Left forelimb (tissue), 1 donor: ENCODE measurements at regions not wholly inside any gene's neighbourhood (a gene's known extent, or its start where the extent isn't known, plus 50 kb on each side); places are given as distances from the start of the nearest gene placed in this dataset.
"Not testable (repeated sequence)": the region's sequence is repeated elsewhere in the genome, so short reads cannot be mapped to it uniquely, and the experiment has no call there.

Experiments used
- DNase-seq: peaks from one replicate; pipeline ENCODE4 v3.0.0-alpha.2; 2018; ENCODE audit warnings: low spot score

- DNase-seq, result no peak
These were observed 137.8 kb upstream of the RAB4A start for GRCh38 chr1:229133151-229133550.

GRCh38 chr1:229133811-229134210 lies 137.1 kb upstream of the RAB4A start:
- no peak for DNase-seq

DNA sequence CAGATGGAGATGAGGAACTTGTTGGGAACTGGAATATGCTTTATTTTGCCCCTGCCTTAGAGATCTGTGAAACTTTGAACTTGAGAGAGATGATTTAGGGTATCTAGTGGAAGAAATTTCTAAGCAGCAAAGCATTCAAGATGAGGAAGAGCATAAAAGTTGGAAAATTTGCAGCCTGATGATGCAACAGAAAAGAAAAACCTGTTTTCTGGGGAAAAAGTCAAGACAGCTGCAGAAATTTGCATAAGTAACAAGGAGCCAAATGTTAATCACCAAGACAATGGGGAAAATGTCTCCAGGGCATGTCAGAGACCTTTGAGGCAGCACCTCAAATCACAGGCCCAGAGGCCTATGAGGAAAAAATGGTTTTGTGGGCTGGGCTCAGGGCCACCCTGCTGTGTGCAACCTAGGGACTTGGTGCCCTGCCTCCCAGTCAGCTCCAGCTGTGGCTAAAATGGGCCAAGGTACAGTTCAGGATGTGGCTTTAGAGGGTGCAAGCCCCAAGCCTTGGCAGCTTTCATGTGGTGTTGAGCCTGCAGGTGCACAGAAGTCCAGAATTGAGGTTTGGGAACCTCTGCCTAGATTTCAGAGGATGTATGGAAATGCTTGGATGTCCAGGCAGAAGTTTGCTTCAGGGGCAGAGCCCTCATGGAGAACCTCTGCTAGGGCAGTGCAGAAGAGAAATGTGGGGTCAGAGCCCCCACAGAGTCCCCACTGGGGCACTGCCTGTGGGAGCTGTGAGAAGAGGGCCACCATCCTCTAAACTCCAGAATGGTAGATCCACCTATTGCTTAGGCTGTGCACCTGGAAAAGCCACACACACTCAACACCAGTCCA lies 136.3 kb upstream of the RAB4A start:
- DNase-seq, result not testable (repeated sequence)

GRCh38 chr1:229135773-229136172 lies 135.1 kb upstream of the RAB4A start:
- DNase-seq, result no peak

- no peak for DNase-seq
These were observed 134.1 kb upstream of the RAB4A start for GRCh38 chr1:229136822-229137221.

DNA sequence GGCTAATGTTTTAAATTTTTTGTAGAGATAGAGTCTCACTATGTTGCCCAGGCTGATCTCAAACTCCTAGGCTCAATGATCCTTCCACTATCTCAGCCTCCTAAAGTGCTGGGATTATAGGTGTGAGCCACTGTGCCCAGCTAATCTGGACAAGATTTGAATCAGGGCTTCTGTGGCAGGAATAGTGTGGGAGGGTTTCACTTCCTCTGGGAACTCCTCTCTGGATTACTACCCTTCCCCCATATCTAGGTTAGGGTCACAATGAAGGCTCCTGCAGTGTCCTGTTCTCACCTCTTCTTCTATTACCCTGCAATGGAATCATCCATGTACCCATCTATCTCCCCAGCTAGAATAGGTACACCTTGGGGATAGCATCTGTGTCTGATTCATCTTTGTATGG lies 133.6 kb upstream of the RAB4A start:
- no peak for DNase-seq

DNA sequence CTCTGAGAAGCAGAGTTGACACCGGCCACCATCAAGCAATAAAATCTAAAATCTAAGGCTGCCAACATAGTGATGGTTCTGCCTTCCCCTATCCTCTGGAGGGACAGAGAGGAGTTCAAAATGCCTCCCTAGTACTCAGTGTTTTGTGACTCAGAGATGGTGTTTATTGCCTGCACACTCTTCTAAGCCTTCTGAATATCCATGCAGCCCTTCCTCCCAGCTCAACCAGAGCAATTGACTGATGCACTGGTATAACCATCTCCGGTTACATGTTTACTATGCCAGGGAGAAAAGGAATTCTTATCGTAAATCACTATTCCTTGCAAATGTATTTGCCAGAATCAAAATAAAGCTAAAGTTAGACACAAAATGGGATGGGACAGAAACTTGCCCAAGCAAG lies 132.9 kb upstream of the RAB4A start:
- DNase-seq, result no peak

DNA sequence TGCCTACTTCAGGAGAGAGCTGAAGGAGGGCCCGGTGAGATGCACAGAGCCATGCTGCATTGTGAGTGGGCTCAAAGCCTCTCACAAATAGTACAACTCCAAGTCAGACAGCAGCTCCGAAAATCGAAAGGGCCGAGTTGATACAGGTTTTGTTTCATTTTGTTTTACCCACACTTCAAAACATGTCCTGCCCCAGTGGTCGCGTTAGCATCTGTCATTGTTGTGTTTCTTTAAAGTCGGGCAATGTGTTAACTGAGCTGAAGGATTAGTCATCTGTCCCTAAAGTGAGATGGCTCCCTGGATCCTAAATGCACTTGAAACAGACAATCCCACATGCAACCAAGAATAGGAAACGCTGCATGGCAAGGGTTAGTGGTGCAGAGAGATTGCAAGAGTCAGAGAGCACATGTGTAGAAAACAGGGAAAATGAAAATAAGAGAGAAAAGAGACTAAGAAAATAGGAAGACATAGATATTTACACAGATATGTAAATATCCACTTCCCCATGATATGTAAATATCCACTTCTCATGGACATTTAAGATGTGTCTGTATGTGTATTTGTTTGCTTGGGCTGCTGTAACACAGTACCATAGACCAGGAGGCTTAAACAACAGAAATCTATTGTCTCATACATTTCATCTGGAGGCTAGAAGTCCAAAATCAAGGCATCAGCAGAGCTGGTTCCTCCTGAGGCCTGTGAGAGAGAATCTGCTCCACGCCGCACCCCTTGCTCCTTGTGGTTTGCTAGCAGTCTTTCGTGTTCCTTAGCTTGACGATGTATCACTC lies 131.4 kb upstream of the RAB4A start:
- no peak for DNase-seq

GRCh38 chr1:229140119-229140396 lies 130.9 kb upstream of the RAB4A start:
- no peak for DNase-seq

- DNase-seq, result no peak
These were observed 129.6 kb upstream of the RAB4A start for GRCh38 chr1:229141271-229141670.

DNA sequence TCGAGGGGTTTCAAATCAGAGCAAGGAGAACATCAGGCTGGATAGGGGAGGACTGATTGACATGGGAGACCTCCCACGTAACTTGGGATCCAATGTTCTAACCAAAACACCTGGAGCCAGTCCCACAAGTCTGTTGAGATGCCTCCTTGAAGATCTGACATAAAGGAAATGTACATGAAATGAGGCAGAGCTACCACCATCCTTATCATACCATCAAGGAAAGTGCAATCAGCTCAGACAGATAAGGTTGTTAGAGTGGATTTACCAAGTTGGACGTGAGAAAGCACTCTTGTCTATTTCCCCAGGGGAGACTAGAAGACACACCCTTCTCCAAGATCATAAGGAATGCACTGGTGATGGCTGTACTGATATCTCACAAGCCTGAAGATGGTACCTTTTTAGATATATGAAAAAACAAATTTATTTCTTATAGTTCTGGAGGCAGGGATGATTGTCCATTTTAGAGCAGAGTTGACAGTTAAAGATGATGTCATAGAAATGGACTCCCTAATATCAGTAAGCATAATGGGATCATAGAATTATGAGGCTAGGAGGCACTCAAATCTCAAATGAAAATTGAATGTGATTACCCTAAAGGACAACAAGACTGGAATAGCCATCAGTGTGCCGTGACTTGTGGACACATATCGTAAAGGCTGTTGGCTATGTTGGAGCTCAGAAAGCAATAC lies 129.1 kb upstream of the RAB4A start:
- no peak for DNase-seq

DNA sequence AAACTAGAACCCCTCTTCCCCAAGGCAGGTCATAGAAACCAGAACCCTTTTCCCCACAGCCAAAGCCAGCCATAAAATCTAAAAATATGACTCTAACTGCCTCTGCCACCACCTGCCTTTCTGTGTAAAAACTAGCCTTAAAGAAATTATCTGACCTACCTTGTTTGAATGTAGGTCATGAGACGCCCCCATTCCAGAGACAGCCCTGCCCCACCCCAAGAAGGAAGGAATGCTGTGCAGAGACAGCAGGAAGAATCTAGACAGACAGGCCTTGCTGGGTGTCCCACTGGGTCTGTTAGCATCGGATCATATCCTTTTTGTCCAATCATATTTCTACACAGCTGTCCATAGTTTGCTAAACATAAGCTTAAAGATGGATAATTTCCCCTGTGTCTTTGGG lies 128.4 kb upstream of the RAB4A start:
- DNase-seq, result no peak

- no peak for DNase-seq
These were observed 124.3 kb upstream of the RAB4A start for GRCh38 chr1:229146647-229147046.

GRCh38 chr1:229147072-229147471 lies 123.8 kb upstream of the RAB4A start:
- no peak for DNase-seq

DNA sequence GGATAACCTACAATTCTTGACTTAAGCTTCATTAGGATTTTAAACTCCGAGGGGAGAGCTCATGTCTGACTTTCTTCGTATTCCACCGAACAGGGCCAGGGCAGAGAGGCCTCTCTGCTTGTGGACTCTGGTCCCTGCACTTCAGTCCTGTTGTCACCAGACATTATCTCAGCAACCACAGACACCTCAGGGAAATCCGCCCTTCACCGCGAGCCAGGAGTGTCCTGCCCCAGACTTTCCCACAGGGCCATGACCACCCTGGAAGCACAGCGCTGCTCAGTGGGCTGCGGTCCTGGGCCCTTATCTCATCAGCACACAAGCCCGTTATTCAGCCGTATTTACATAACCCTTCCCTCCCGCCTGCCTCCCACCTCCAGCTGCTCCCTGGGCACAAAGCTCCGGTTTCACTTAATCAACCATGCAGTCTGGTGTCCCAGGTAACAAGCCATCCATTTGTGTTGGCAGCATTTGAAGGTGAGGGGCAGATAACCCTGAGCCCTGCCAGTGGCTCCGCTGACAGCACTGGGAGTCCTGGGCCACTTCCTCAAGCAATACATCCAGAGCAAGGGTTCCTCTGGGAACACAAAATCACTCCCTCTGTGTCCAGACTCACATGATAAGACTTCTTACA lies 122.8 kb upstream of the RAB4A start:
- no peak for DNase-seq

- DNase-seq, result no peak
These were observed 122.2 kb upstream of the RAB4A start for GRCh38 chr1:229148743-229149142.

DNA sequence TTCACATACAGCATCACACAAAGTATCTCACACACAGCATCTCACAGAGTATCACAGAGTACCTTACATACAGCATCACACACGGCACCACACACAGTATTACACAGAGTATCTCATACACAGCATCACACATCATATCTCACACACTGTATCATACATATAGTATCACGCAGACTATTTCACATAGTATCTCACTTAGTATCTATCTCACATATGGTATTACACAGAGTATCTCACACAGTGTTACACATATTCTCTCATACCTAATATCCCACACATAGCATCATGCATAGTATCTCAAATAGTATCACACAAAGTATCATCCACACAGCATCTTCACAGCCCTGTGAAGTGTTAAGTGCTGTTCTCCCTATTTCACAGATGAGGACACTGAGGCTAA lies 121.5 kb upstream of the RAB4A start:
- DNase-seq, result no peak

DNA sequence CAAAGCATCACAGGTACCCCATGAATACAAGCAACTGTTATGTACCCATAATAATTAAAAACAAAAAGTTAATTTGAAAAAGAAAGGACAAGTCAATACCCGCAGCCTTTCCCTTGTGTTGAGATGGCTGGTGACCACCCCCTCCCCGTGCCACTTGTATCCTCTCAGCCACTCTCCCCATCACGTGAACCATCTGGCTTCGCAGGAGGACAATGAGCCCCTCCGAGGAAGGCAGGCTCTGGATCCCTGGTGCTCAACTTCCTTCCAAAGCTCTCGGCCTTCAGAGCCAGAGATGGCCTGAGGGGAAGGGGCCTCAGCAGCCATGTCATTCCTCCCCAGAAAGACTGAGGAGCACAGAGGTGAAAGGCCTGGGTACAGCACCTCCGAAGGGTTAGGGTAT lies 120.4 kb upstream of the RAB4A start:
- no peak for DNase-seq

DNA sequence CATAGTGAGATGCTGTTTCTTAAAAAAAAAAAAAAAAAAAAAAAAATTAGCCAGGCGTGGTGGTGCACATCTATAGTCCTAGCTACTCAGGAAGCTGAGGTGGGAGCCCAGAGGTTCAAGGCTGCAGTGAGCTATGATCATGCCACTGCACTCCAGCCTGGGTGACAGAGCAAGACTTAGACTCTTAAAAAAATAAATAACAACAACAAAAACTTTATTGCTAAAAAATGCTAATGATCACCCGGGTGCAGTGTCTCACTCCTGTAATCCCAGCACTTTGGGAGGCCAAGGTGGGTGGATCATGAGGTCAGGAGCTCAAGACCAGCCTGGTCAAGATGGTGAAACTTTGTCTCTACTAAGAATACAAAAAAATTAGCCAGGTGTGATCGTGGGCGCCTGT lies 119.5 kb upstream of the RAB4A start:
- DNase-seq, result not testable (repeated sequence)

DNA sequence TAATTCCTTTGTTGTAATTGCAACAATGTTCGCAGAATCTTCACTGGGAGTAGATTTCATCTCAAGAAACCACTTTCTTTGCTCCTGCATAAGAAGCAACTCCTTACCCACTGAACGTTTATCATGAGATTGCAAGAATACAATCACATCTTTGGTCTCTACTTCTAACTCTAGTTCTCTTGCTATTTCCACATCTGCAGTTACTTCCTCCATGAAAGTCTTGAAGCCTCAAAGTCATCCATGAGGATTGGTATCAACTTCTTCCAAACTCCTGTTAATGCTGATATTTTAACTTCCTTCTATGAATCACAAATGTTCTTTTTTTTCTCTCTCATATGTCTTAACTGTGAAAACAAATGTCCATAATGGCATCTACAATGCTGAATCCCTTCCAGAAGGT lies 118.6 kb upstream of the RAB4A start:
- no peak for DNase-seq

DNA sequence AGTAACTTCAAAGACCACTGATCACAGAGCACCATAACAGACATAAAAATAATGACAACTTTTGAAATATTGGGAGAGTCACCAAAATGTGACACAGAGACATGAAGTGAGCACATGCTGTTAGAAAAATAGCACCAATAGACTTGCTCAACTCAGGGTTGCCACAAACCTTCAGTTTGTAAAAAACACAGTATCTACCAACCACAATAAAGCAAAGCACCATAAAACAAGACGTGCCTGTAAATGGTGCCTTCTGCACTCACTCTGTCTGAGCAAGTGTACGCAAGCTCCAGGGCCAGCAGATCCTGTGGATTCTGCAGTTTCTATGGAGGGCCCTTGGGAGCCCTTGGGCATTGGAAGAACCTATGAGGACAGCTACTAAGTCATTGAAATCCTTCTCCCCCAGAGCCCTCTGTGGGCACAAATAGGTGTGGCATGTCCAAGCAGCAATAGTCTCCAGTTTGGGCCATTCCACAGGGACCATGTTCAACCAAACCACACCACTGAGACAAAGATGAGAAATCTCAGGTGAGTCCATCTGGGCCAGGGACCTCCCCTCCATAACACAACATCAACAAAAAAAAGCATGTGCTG lies 116.9 kb upstream of the RAB4A start:
- DNase-seq, result no peak

DNA sequence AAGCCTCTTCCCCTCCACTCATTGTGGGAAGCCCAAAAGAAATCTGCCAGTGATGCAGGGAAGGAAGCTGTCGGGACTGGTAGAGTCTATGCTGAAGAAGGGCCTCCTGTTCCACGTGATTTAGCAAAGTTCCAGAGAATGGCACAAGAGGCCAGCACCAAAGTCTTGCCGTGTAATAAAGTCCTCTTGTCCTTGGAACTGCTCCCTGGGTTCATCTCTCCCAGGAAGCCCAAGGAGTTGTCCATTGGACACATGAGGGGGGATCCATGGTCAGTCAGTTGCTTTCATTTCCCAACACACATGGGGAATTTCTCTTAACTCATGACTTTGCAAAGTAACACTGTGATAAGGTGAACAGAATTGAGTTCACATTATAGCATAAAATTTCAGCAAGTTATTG lies 116.1 kb upstream of the RAB4A start:
- DNase-seq, result no peak
